ENCODE measurements at regions not wholly inside any gene's neighbourhood (a gene's known extent, or its start where the extent isn't known, plus 50 kb on each side); places are given as distances from the start of the nearest gene placed in this dataset.

- H3K9ac ChIP-seq (ENCODE audit: low read depth, low read length): no peak overlapping the region
- BruUV-seq (replicated peaks): no TSS peak
- no peak overlapping the region for H4K8ac ChIP-seq (ENCODE audit: low read depth in 2 of 2, low read length in 2 of 2)
- no peak overlapping the region for H3K18ac ChIP-seq (ENCODE audit: low read depth, low read length)
- no peaks in the 10 kb centered on the region for H3K27me3 ChIP-seq (ENCODE audit: control insufficient read depth, insufficient read depth, low read length)
- H4K20me1 ChIP-seq (ENCODE audit: insufficient read depth, low read length): no peaks in the 10 kb centered on the region
- intact Hi-C loops (cut with micrococcal nuclease): no loop called here
- ChIA-PET CTCF (no interaction called here), POLR2A (ENCODE audit: unreplicated experiment) (no interaction called here)
- no peak overlapping the region for H3K14ac ChIP-seq (replicated peaks; ENCODE audit: low read depth, low read length)
- H3K4me3 ChIP-seq (ENCODE audit: insufficient read depth, low read depth, low read length): no peak overlapping the region
- dilution Hi-C loops (cut with HindIII; ENCODE audit: low sequenced_read_pairs, unreplicated experiment): no loop called here
- H3K9me1 ChIP-seq (ENCODE audit: insufficient read depth, low read length): no peaks in the 10 kb centered on the region
- TF ChIP-seq MAZ (IDR thresholded peaks at IDR 0.05; ENCODE audit: borderline replicate concordance, low read depth, low read length) (no peak), SMC3 (IDR thresholded peaks at IDR 0.05; ENCODE audit: low read depth, low read length) (no peak), USF2 (IDR thresholded peaks at IDR 0.05; ENCODE audit: low read depth, low read length) (no peak), RAD21 (IDR thresholded peaks at IDR 0.05; ENCODE audit: low read length) (no peak), POLR2A (IDR thresholded peaks at IDR 0.05; ENCODE audit: low read depth, low read length) (no peak), RFX5 (IDR thresholded peaks at IDR 0.05; ENCODE audit: low read depth, low read length) (no peak), CTCF (conservative IDR thresholded peaks at IDR 0.05; ENCODE audit: low read depth, low read length) (no peak), BHLHE40 (IDR thresholded peaks at IDR 0.05; ENCODE audit: low read depth, low read length) (no peak), CHD1 (IDR thresholded peaks at IDR 0.05; ENCODE audit: low read depth, low read length) (no peak)
- H3K79me1 ChIP-seq (ENCODE audit: low read depth in 1 of 2, low read length in 2 of 2): no peaks in the 10 kb centered on the region
- no peak overlapping the region for H2BK20ac ChIP-seq (ENCODE audit: low read depth, low read length)
- H2AK9ac ChIP-seq (replicated peaks; ENCODE audit: low read depth, low read length, poor library complexity): no peak overlapping the region
- H3K36me3 ChIP-seq (ENCODE audit: control insufficient read depth, insufficient read depth, low read length): no peaks in the 10 kb centered on the region
- no peak overlapping the region for H3K27ac ChIP-seq (ENCODE audit: insufficient read depth, low read length)
- H3K4ac ChIP-seq (ENCODE audit: low read depth, low read length): no peak overlapping the region
- no peak overlapping the region for H2AFZ ChIP-seq (replicated peaks; ENCODE audit: low read length, poor library complexity)
- H3K9me3 ChIP-seq (ENCODE audit: control insufficient read depth, insufficient read depth, low read length): peaks cover 11% of the 10 kb centered on the region
- H3K23ac ChIP-seq (ENCODE audit: low read depth, low read length): no peak overlapping the region
- no peak overlapping the region for H2BK5ac ChIP-seq (ENCODE audit: low read depth, low read length, poor library complexity, severe bottlenecking)
- WGBS, 2 experiments (ENCODE audit: extremely low coverage in 2 of 2, insufficient read length in 1 of 2): no CpG with 5 or more reads among the region's 4 CpGs
- no peak for ATAC-seq (ENCODE audit: low read depth)
- H2BK15ac ChIP-seq (ENCODE audit: low read depth, low read length): no peak overlapping the region
- no peak overlapping the region for H2AK5ac ChIP-seq (ENCODE audit: low read depth, low read length)
- H3K4me1 ChIP-seq (ENCODE audit: control insufficient read depth, insufficient read depth, low read length): no peaks in the 10 kb centered on the region
- H4K5ac ChIP-seq (ENCODE audit: low read depth, low read length): no peak overlapping the region
- no peak for DNase-seq
- H4K91ac ChIP-seq (ENCODE audit: insufficient read depth, low read depth, low read length): no peak overlapping the region
- no peak overlapping the region for H3K4me2 ChIP-seq (ENCODE audit: low read depth, low read length)
- in situ Hi-C loops (cut with MboI; ENCODE audit: low sequenced_read_pairs): no loop called here
- no peak overlapping the region for H2BK120ac ChIP-seq (ENCODE audit: low read depth, low read length)
- H3K56ac ChIP-seq (ENCODE audit: extremely low read depth, insufficient read depth, low read length): no peak overlapping the region
Observed at GRCh38 chr16:13471036-13471435, 448.9 kb upstream of the ERCC4 start.

Measured in IMR-90 (cell line).